K562 (cell line): ENCODE measurements at regions not wholly inside any gene's neighbourhood (a gene's known extent, or its start where the extent isn't known, plus 50 kb on each side); places are given as distances from the start of the nearest gene placed in this dataset.

Experiments
- BACH1 ChIP-seq: fragments of 200-800 bp; sonication (Bioruptor generic); IDR thresholded peaks from 2 replicates; pipeline ENCODE4 v1.6.1; 2016; ENCODE audit warnings: missing genetic modification characterization, missing compliant biosample characterization
- EZH2 ChIP-seq: IDR thresholded peaks from 2 replicates; pipeline ENCODE4 v1.6.1; 2012; ENCODE audit warnings: low read depth, mild to moderate bottlenecking, inconsistent platforms, low read length, borderline replicate concordance
- KDM2B ChIP-seq: fragments of 250-450 bp; sonication (Bioruptor Pico); IDR thresholded peaks from 2 replicates; pipeline ENCODE4 v1.8.0; 2021; ENCODE audit warnings: mild to moderate bottlenecking, moderate library complexity
- NFIC ChIP-seq: fragments of 450-650 bp; IDR thresholded peaks from 2 replicates; pipeline ENCODE4 v1.6.1; 2017; ENCODE audit warnings: mild to moderate bottlenecking, inconsistent platforms
- RNF2 ChIP-seq: sonication (generic); IDR thresholded peaks from 2 replicates; pipeline ENCODE4 v1.6.1; 2016
- SETDB1 ChIP-seq: IDR thresholded peaks from one replicate; pipeline ENCODE4 v1.6.1; 2012; ENCODE audit warnings: low read length, control low read depth, inconsistent platforms
- STAT5A ChIP-seq: IDR thresholded peaks from 2 replicates; pipeline ENCODE4 v1.6.1; 2012; ENCODE audit warnings: low read length, inconsistent platforms, borderline replicate concordance
- TBP ChIP-seq: optimal IDR thresholded peaks from 2 replicates; pipeline ENCODE3; 2011; ENCODE audit warnings: low read depth, low read length, improper control_type of control experiment
- ZFP91 ChIP-seq: sonication (generic); formaldehyde crosslinking; IDR thresholded peaks from 2 replicates; pipeline ENCODE4 v1.8.0; 2022; ENCODE audit warnings: mild to moderate bottlenecking, missing genetic modification reagents
- ZNF134 ChIP-seq: fragments of 250-450 bp; sonication (Bioruptor Pico); conservative IDR thresholded peaks from 2 replicates; pipeline ENCODE4 v1.4.0; 2020
- ZNF431 ChIP-seq: sonication (generic); formaldehyde crosslinking; IDR thresholded peaks from 2 replicates; pipeline ENCODE4 v1.8.0; 2022; ENCODE audit warnings: mild to moderate bottlenecking, missing genetic modification reagents
- ZNF740 ChIP-seq, 3 experiments: fragments of 200-800 bp in 1 of 3; sonication (Bioruptor generic) in 1 of 3; sonication (generic) in 1 of 3; formaldehyde crosslinking in 1 of 3; IDR thresholded peaks; 2 replicates each; pipeline versions ENCODE4 v1.6.1 to v1.8.0; 2016 to 2022; ENCODE audit warnings: mild to moderate bottlenecking in 2 of 3, missing compliant biosample characterization in 2 of 3, missing genetic modification characterization in 2 of 3, missing genetic modification reagents in 1 of 3
- ZNF76 ChIP-seq: fragments of 250-450 bp; sonication (Bioruptor Pico); IDR thresholded peaks from 2 replicates; pipeline ENCODE4 v1.4.0; 2020; ENCODE audit warnings: mild to moderate bottlenecking, moderate library complexity, borderline replicate concordance

GRCh38 chr13:80755910-80756309 lies 415.0 kb upstream of the SPRY2 start (continued):
- TF ChIP-seq BACH1 (tag) (no peak), NFIC (no peak), ZNF431 (CRISPR knock-in tag) (no peak), RNF2 (no peak), ZNF740 (CRISPR knock-in tag; IDR thresholded peaks at IDR 0.05) (no peak), ZNF740 (tag; IDR thresholded peaks at IDR 0.05) (no peak), TBP (no peak), SETDB1 (no peak), ZFP91 (CRISPR knock-in tag) (no peak), KDM2B (CRISPR knock-in tag) (no peak), EZH2 (no peak), STAT5A (no peak), ZNF76 (no peak), ZNF134 (CRISPR knock-in tag) (no peak)
